Endothelial cell of umbilical vein (primary cell): ENCODE measurements at regions not wholly inside any gene's neighbourhood (a gene's known extent, or its start where the extent isn't known, plus 50 kb on each side); places are given as distances from the start of the nearest gene placed in this dataset.

Source experiments
- BruUV-seq: library from RNA; stranded (reverse); fragments of 400-500 nt; replicated peaks from 2 replicates; lab custom pipeline; 2021; lab: Mats Ljungman, UMichigan
- CTCF ChIA-PET: fragments of 300-600, 350-600 bp; sonication (Branson Sonifier 250); formaldehyde crosslinking; loops from one replicate; lab custom pipeline; 2021; ENCODE audit warnings: antibody characterized with exemption, inconsistent platforms; lab: Charles Lee
- POLR2A ChIA-PET: fragments of 300-600, 350-600 bp; sonication (Branson Sonifier 250); formaldehyde crosslinking; loops from one replicate; lab custom pipeline; 2021; ENCODE audit warnings: antibody characterized with exemption, inconsistent platforms; lab: Charles Lee
- DNase-seq: peaks from one replicate; pipeline ENCODE4 v3.0.0-alpha.2; 2011; ENCODE audit warnings: low read depth, low spot score
- FAIRE-seq: peaks from 2 replicates; lab custom pipeline; 2011; peaks lifted over from hg19 to GRCh38; lab: Jason Lieb, UNC
- H2AFZ ChIP-seq: 2 replicates; pipeline ENCODE4 v1.6.0; 2012; ENCODE audit warnings: low read depth, low read length, control low read depth, inconsistent platforms
- H3K27ac ChIP-seq: 2 replicates; pipeline ENCODE4 v1.5.1; 2011; ENCODE audit warnings: low read depth, mild to moderate bottlenecking, control low read depth, low read length, moderate library complexity; ENCODE audit not compliant: insufficient read depth
- H3K27me3 ChIP-seq, 2 experiments: 2 replicates each; pipeline versions ENCODE4 v1.6.0 to v1.6.1; 2011; ENCODE audit warnings: low read length in 2 of 2, mixed read lengths in 1 of 2; ENCODE audit not compliant: control insufficient read depth in 2 of 2, insufficient read depth in 2 of 2
- H3K36me3 ChIP-seq, 2 experiments: 2 replicates in 1 of 2; 3 replicates in 1 of 2; pipeline ENCODE4 v1.5.1; 2011; ENCODE audit warnings: low read length in 2 of 2, mild to moderate bottlenecking in 1 of 2, moderate library complexity in 1 of 2; ENCODE audit not compliant: control insufficient read depth in 2 of 2, insufficient read depth in 2 of 2; ENCODE audit errors: extremely low read depth in 1 of 2
- H3K4me1 ChIP-seq: 3 replicates; pipeline ENCODE4 v1.5.1; 2011; ENCODE audit warnings: mild to moderate bottlenecking, low read length; ENCODE audit not compliant: control insufficient read depth, insufficient read depth; ENCODE audit errors: extremely low read depth
- H3K4me2 ChIP-seq: 2 replicates; pipeline ENCODE4 v1.6.1; 2011; ENCODE audit warnings: low read length, control low read depth, mixed read lengths; ENCODE audit not compliant: insufficient read depth
- H3K4me3 ChIP-seq, 3 experiments: fragments of 200-600 bp in 1 of 3; sonication (generic), shearing (Covaris generic) in 1 of 3; replicated peaks in 1 of 3; 2 replicates each; pipeline ENCODE4 v1.5.1; 2011 to 2016; ENCODE audit warnings: control low read depth in 3 of 3, low read length in 3 of 3, mild to moderate bottlenecking in 2 of 3, inconsistent platforms in 1 of 3, low read depth in 1 of 3, moderate library complexity in 1 of 3; ENCODE audit not compliant: insufficient read depth in 1 of 3
- H3K79me2 ChIP-seq: 2 replicates; pipeline ENCODE4 v1.6.0; 2012; ENCODE audit warnings: low read length, inconsistent platforms; ENCODE audit not compliant: control insufficient read depth, insufficient read depth
- H3K9ac ChIP-seq: replicated peaks from 2 replicates; pipeline ENCODE3; 2011; ENCODE audit warnings: low read length, control low read depth; ENCODE audit not compliant: insufficient read depth; ENCODE audit errors: extremely low read depth
- H3K9me1 ChIP-seq: replicated peaks from 3 replicates; pipeline ENCODE4 v1.6.0; 2011; ENCODE audit warnings: mild to moderate bottlenecking, low read length; ENCODE audit not compliant: control insufficient read depth, insufficient read depth; ENCODE audit errors: extremely low read depth
- H3K9me3 ChIP-seq: replicated peaks from 2 replicates; pipeline ENCODE4 v1.5.1; 2012; ENCODE audit warnings: low read length, inconsistent platforms; ENCODE audit not compliant: control insufficient read depth, insufficient read depth
- H4K20me1 ChIP-seq: replicated peaks from 2 replicates; pipeline ENCODE3; 2011; ENCODE audit warnings: mild to moderate bottlenecking, low read length; ENCODE audit not compliant: control insufficient read depth, insufficient read depth; ENCODE audit errors: extremely low read depth
- EZH2 ChIP-seq: IDR thresholded peaks from 2 replicates; pipeline ENCODE4 v1.6.1; 2012; ENCODE audit warnings: borderline replicate concordance, low read depth, mild to moderate bottlenecking, moderate library complexity, low read length, inconsistent platforms; ENCODE audit not compliant: severe bottlenecking
- FOS ChIP-seq: IDR thresholded peaks from 2 replicates; pipeline ENCODE4 v1.6.1; 2011; ENCODE audit warnings: mild to moderate bottlenecking, low read length, moderate library complexity, borderline replicate concordance; ENCODE audit not compliant: insufficient read depth
- GATA2 ChIP-seq: IDR thresholded peaks from 2 replicates; pipeline ENCODE4 v1.7.0; 2011; ENCODE audit warnings: low read depth, mild to moderate bottlenecking, moderate library complexity, mixed read lengths, low read length; ENCODE audit not compliant: insufficient read length, insufficient read depth
- JUN ChIP-seq: IDR thresholded peaks from 2 replicates; pipeline ENCODE4 v1.6.1; 2011; ENCODE audit warnings: borderline replicate concordance, low read depth; ENCODE audit not compliant: insufficient read length, insufficient read depth
- MYC ChIP-seq: IDR thresholded peaks from one replicate; pipeline ENCODE4 v1.6.1; 2011; ENCODE audit warnings: mild to moderate bottlenecking, low read depth, low read length
- POLR2A ChIP-seq: IDR thresholded peaks from 2 replicates; pipeline ENCODE4 v1.6.1; 2012; ENCODE audit warnings: low read depth, mild to moderate bottlenecking, control low read depth, low read length
- POLR2AphosphoS5 ChIP-seq: IDR thresholded peaks from 2 replicates; pipeline ENCODE4 v1.6.1; 2012; ENCODE audit warnings: low read depth, mild to moderate bottlenecking, control low read depth, low read length, moderate library complexity; ENCODE audit not compliant: insufficient read depth
- dilution Hi-C: fragments of 300-500 bp; cut with MboI; formaldehyde crosslinking; loops from one replicate; pipeline ENCODE4 v1.15.0; 2019; ENCODE audit warnings: low sequenced_read_pairs; ENCODE audit not compliant: extremely low pct_ligation_motif_present
- intact Hi-C: fragments of 100-400 bp; cut with micrococcal nuclease; formaldehyde crosslinking; loops from one replicate; pipeline ENCODE4 v1.10.0; 2022
- TF ChIP-seq, protein P1 (sequence below): IDR thresholded peaks from 2 replicates; pipeline ENCODE4 v1.6.1; 2011; ENCODE audit not compliant: insufficient read depth, insufficient read length
- TF ChIP-seq, protein P2 (sequence below), 2 donors: IDR thresholded peaks; 1 replicate in 1 of 2; 2 replicates in 1 of 2; pipeline ENCODE4 v1.5.1; 2011; ENCODE audit warnings: low read length in 2 of 2, mild to moderate bottlenecking in 2 of 2, moderate library complexity in 2 of 2, control low read depth in 1 of 2, inconsistent platforms in 1 of 2, low read depth in 1 of 2; ENCODE audit not compliant: insufficient read depth in 1 of 2; ENCODE audit errors: extremely low read depth in 1 of 2

DNA sequence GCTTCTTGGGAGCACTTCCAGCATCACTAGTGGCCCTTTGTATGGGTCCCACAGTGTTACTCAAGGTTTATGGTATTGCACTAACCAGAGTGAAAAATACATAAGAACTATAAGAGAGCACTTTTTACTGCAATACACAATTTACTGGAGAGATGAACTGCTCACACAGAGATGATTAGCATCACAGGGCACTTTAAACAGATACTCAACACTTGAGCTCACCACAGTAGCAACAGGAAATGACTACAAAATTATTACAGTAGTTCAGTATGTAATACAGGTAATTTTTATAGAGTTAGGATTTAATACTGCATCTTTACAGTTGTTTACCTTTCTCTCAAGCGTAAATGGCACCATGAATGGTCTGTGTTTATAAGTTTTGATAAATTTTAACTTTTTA is 68.2 kb upstream of the CDK1 start:
- DNase-seq (no peak), FAIRE-seq (no peak)
- H3K4me3 ChIP-seq, result no peak overlapping the region
- CTCF ChIA-PET, result no interaction called here
- H3K27me3 ChIP-seq, result peaks cover 3 to 6% of the 10 kb centered on the region in 2 experiments
- H3K9me3 ChIP-seq, result no peaks in the 10 kb centered on the region
- H2AFZ ChIP-seq, result no peak overlapping the region
- H3K9me1 ChIP-seq, result no peaks in the 10 kb centered on the region
- H3K4me2 ChIP-seq, result no peak overlapping the region
- POLR2A ChIA-PET, result no interaction called here
- H3K27ac ChIP-seq, result no peak overlapping the region
- no TSS peak for BruUV-seq
- H4K20me1 ChIP-seq, result no peaks in the 10 kb centered on the region
- intact Hi-C loops, result no loop called here
- no peak overlapping the region for H3K9ac ChIP-seq
- dilution Hi-C loops, result no loop called here
- TF ChIP-seq, protein P1, sequence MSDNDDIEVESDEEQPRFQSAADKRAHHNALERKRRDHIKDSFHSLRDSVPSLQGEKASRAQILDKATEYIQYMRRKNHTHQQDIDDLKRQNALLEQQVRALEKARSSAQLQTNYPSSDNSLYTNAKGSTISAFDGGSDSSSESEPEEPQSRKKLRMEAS, result no peak
- TF ChIP-seq GATA2 (no peak), EZH2 (no peak), POLR2A (no peak), FOS (no peak), JUN (no peak), POLR2AphosphoS5 (no peak), MYC (no peak)
- TF ChIP-seq, protein P2, sequence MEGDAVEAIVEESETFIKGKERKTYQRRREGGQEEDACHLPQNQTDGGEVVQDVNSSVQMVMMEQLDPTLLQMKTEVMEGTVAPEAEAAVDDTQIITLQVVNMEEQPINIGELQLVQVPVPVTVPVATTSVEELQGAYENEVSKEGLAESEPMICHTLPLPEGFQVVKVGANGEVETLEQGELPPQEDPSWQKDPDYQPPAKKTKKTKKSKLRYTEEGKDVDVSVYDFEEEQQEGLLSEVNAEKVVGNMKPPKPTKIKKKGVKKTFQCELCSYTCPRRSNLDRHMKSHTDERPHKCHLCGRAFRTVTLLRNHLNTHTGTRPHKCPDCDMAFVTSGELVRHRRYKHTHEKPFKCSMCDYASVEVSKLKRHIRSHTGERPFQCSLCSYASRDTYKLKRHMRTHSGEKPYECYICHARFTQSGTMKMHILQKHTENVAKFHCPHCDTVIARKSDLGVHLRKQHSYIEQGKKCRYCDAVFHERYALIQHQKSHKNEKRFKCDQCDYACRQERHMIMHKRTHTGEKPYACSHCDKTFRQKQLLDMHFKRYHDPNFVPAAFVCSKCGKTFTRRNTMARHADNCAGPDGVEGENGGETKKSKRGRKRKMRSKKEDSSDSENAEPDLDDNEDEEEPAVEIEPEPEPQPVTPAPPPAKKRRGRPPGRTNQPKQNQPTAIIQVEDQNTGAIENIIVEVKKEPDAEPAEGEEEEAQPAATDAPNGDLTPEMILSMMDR (IDR thresholded peaks at IDR 0.05; ENCODE audit: extremely low read depth in 1 of 2, insufficient read depth in 1 of 2, low read depth in 1 of 2, low read length in 2 of 2), result no peak
- no peaks in the 10 kb centered on the region for H3K79me2 ChIP-seq
- H3K4me1 ChIP-seq, result no peaks in the 10 kb centered on the region
- H3K36me3 ChIP-seq, result no peaks in the 10 kb centered on the region
